ENCODE measurements at regions not wholly inside any gene's neighbourhood (a gene's known extent, or its start where the extent isn't known, plus 50 kb on each side); places are given as distances from the start of the nearest gene placed in this dataset.

- TF ChIP-seq POLR2A (IDR thresholded peaks at IDR 0.05) = no peak
- TF ChIP-seq CTCF (IDR thresholded peaks at IDR 0.05) = no peak
These were observed 164.3 kb upstream of the BRINP1 start for GRCh38 chr9:119533504-119533903.
